GM12864 (cell line): ENCODE measurements at regions not wholly inside any gene's neighbourhood (a gene's known extent, or its start where the extent isn't known, plus 50 kb on each side); places are given as distances from the start of the nearest gene placed in this dataset.

Experiments
- DNase-seq: peaks from one replicate; pipeline ENCODE4 v3.0.0-alpha.2; 2011; ENCODE audit warnings: low read depth
- H3K4me3 ChIP-seq: 2 replicates; pipeline ENCODE4 v1.5.1; 2011; ENCODE audit warnings: mild to moderate bottlenecking, low read depth, low read length, control low read depth
- TF ChIP-seq, protein P1 (sequence below): IDR thresholded peaks from 2 replicates; pipeline ENCODE4 v1.5.1; 2011; ENCODE audit warnings: low read depth, mild to moderate bottlenecking, moderate library complexity, low read length, control low read depth, inconsistent platforms; ENCODE audit errors: missing control alignments

DNA sequence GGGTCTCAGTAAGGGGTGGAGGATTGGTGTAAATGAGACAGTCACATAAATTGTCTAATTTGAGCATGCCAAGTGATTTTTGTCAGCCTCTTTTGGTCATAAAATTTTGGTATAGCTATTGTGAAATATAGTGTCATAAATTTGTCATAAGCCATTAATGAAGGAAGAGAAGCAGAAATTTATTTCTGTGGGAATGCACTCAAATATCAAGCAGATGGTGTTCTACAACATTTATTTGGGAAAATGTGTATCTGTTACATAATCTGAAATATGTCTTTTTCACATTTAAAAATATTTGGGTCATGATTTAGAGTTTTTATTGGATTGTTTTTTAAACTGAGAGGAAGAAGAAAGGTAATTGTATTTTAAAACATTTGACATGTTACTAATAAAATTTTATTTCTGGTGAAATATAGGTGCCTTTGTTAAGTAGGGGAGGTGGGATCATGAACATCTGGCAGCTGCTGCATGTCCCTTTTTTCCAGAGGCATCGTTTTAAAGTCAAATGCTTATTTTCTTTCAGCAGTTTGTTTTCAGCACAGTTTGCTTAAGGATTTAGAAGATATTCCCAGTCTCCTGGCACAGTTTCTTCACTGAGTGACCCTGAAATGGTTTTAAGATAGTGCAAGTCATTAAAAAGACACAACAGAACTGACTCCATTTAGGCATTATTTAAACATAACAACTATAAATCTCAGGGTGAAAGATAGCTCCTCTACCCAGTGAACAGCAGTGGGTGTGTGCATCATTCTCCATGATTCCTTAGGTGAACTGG, 371.7 kb downstream of the SNAPC1 start:
- TF ChIP-seq, protein P1, sequence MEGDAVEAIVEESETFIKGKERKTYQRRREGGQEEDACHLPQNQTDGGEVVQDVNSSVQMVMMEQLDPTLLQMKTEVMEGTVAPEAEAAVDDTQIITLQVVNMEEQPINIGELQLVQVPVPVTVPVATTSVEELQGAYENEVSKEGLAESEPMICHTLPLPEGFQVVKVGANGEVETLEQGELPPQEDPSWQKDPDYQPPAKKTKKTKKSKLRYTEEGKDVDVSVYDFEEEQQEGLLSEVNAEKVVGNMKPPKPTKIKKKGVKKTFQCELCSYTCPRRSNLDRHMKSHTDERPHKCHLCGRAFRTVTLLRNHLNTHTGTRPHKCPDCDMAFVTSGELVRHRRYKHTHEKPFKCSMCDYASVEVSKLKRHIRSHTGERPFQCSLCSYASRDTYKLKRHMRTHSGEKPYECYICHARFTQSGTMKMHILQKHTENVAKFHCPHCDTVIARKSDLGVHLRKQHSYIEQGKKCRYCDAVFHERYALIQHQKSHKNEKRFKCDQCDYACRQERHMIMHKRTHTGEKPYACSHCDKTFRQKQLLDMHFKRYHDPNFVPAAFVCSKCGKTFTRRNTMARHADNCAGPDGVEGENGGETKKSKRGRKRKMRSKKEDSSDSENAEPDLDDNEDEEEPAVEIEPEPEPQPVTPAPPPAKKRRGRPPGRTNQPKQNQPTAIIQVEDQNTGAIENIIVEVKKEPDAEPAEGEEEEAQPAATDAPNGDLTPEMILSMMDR: no peak
- H3K4me3 ChIP-seq: no peak overlapping the region
- DNase-seq: no peak

DNA sequence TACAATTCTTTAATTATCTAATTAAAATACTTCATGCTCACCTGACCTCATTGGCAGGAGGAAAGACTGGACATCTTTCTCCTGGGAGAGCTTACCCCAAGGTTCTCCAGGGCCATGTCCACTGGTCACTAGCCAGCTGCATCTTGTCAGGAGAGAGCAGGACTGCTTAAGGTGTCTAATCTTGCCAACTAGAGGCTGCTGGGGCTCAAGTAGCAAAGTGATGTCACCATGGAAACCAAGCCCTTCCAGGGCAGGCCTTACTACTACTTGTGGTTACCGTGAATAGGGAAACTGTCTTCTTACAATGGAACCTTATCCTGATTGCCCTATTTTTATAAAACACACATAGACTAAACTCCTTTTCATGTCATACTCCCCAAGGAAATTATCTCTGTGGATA, 376.4 kb downstream of the SNAPC1 start:
- TF ChIP-seq, protein P1: no peak
- no peak for DNase-seq
- H3K4me3 ChIP-seq: no peak overlapping the region

DNA sequence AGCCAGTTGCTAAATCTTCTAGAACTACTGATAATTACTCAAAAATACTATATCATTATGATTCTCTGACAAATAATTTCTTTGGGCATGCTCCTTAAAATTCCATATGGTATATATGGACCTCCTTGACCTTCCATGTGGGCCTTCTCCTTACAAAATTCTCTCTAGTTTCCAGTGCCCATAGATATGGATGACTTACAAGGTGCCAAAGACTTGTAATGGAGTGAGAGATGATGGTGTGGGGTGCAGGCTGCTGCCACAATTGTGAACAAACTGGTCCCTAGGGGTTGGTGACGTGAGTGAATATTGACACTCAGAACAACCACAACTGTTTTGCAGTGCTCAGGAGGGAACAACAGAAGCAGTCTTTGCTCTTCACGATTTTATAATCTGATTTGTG, 378.9 kb downstream of the SNAPC1 start:
- no peak overlapping the region for H3K4me3 ChIP-seq
- DNase-seq: no peak
- TF ChIP-seq, protein P1: no peak

DNA sequence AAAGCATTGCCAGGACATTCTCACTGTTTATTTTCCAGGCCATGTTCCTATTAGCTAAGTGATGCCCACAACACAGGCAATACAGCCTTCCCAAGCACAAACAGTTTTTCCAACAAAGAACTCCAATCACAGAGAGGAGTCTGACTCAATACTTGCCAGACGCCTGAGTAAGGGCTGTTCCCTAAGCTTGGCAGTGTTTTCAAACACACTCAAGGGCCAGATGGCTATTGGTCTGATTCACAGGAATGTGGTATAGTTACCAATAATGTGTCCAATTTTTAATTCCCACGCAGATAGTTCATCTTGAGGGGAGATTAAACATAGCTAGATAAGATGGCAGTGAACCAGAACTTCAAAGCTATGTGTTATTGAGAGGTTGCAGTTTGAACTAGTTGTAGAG, 381.0 kb downstream of the SNAPC1 start:
- no peak overlapping the region for H3K4me3 ChIP-seq
- no peak for DNase-seq
- TF ChIP-seq, protein P1: no peak

DNA sequence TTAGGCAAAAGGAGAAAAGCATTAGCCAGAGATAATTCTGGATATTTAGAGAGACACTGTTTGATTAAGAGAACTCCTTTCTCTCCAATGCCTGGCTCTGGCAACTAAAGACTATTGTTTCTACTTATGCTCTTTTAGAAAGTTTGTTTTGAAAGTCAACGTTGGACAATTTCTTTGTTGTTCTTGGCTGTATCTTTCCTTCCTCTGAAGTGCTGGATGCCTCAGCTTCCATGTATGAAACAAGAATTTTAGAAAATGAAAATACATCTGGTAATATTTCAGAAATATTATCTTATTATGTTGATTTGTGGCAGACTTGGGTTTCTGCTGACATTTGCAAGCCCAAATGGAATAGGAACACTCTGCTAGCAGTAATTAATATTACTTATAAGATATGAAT, 382.6 kb downstream of the SNAPC1 start:
- TF ChIP-seq, protein P1: no peak
- DNase-seq: no peak
- no peak overlapping the region for H3K4me3 ChIP-seq

DNA sequence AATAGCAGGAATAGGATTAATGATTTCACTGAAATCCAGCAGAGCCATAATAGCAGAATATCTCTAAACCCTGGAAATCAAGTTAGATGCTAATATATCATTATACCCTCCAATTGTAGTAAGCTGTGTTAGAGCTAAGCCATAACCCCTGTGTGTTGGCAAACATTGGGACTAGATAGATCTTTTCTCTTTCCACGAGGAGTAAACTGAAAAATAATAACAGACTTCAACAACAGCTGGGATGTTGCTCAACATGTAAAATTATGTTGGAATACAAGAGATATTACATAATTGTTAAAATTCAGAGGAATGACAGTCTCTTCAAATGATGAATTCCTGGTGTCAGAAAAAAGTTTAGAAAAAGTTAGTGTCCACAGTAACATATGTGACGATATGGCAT, 383.8 kb downstream of the SNAPC1 start:
- DNase-seq: no peak
- TF ChIP-seq, protein P1: no peak

DNA sequence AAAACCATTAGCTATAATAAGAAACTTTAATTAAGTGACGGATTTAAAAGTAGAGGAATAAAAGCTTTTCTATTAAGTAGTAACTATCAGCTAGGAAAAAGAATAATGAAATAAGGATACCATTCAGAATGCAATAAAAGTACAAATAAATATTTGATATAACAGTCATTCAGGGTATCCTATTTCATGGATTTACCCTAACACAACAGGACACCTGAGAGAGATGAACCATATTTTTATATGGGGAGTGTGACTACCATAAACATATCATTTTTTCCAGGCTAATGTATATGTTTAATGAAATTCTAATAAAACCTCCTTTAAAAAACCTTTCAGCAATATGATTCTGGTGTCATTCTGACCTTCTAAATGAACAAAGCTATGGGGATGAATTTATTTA, 393.8 kb downstream of the SNAPC1 start:
- H3K4me3 ChIP-seq: no peak overlapping the region
- DNase-seq: no peak

More for the DNA sequence above, 383.8 kb downstream of the SNAPC1 start:
- no peak overlapping the region for H3K4me3 ChIP-seq

More for the DNA sequence above, 393.8 kb downstream of the SNAPC1 start:
- TF ChIP-seq, protein P1: no peak
